ENCODE measurements at regions not wholly inside any gene's neighbourhood (a gene's known extent, or its start where the extent isn't known, plus 50 kb on each side); places are given as distances from the start of the nearest gene placed in this dataset.
A peak's percentile ranks its signal among the peaks of the same experiment; 100 is the strongest.

- ChIA-PET CTCF (no interaction called here), POLR2A (no interaction called here)
- H3K4me2 ChIP-seq: no peak overlapping the region
- no peak overlapping the region for H3K27ac ChIP-seq
- no peak for FAIRE-seq
- DNase-seq (ENCODE audit: low read depth in 1 of 2, low spot score in 1 of 2): no peak
- H3K4me3 ChIP-seq: no peak overlapping the region
- no peak for ATAC-seq
- H3K4me1 ChIP-seq: no peaks in the 10 kb centered on the region
- no peaks in the 10 kb centered on the region for H3K9me3 ChIP-seq
- 22% methylated on average over 5 of the region's 5 CpGs for WGBS (ENCODE audit: missing lambda C conversion rate)
- no peak for TF ChIP-seq ELK1 (IDR thresholded peaks at IDR 0.05; ENCODE audit: low read depth, low read length)
- no peak for TF ChIP-seq HDAC2 (IDR thresholded peaks at IDR 0.05)
- no peak for TF ChIP-seq RARB (CRISPR knock-in tag; IDR thresholded peaks at IDR 0.05)
- TF ChIP-seq FOXS1 (CRISPR knock-in tag; IDR thresholded peaks at IDR 0.05): no peak
- TF ChIP-seq ESRRA (IDR thresholded peaks at IDR 0.05; ENCODE audit: borderline replicate concordance, low read length): no peak
- TF ChIP-seq RCOR1 (IDR thresholded peaks at IDR 0.05; ENCODE audit: low read depth, low read length): no peak
- no peak for TF ChIP-seq HOXB13 (CRISPR knock-in tag; IDR thresholded peaks at IDR 0.05; ENCODE audit: low read depth)
- no peak for TF ChIP-seq KDM1A (IDR thresholded peaks at IDR 0.05; ENCODE audit: low read depth)
- no peak for TF ChIP-seq BHLHE40 (IDR thresholded peaks at IDR 0.05; ENCODE audit: low read depth, low read length)
- TF ChIP-seq RFX5 (IDR thresholded peaks at IDR 0.05): no peak
- no peak for TF ChIP-seq CHD4 (IDR thresholded peaks at IDR 0.05; ENCODE audit: borderline replicate concordance)
- no peak for TF ChIP-seq HOXA7 (CRISPR knock-in tag; IDR thresholded peaks at IDR 0.05)
- TF ChIP-seq GATA3 (IDR thresholded peaks at IDR 0.05; ENCODE audit: borderline replicate concordance): no peak
- no peak for TF ChIP-seq ZFP36 (IDR thresholded peaks at IDR 0.05; ENCODE audit: borderline replicate concordance, partially characterized antibody)
- TF ChIP-seq CTCF (IDR thresholded peaks at IDR 0.05): no peak
Measured at GRCh38 chr16:52920331-52920730, 132.4 kb downstream of the CHD9NB start.

GRCh38 chr16:52914428-52914827 is 138.3 kb downstream of the CHD9NB start:
- no peak overlapping the region for H3K27ac ChIP-seq

GRCh38 chr16:52912565-52913173 is 140.0 kb downstream of the CHD9NB start:
- H3K27ac ChIP-seq: no peak overlapping the region
- H3K4me1 ChIP-seq: no peaks in the 10 kb centered on the region
- WGBS (ENCODE audit: missing lambda C conversion rate): under 1% methylated on average over 7 of the region's 7 CpGs
- DNase-seq (ENCODE audit: low read depth in 1 of 2, low spot score in 1 of 2) (peak; percentile 55 to 72), FAIRE-seq (no peak), ATAC-seq (peak; percentile 93 to 96)
- TF ChIP-seq EHMT2 (IDR thresholded peaks at IDR 0.05; ENCODE audit: low read depth): no peak
- TF ChIP-seq RAD21 (conservative IDR thresholded peaks at IDR 0.05 in 1 of 2, IDR thresholded peaks at IDR 0.05 in 1 of 2): peak; percentile 79 to 82
- TF ChIP-seq FOSL2 (IDR thresholded peaks at IDR 0.05): no peak
- TF ChIP-seq FOSL2 (CRISPR knock-in tag; IDR thresholded peaks at IDR 0.05): no peak
- no peak for TF ChIP-seq JUNB (IDR thresholded peaks at IDR 0.05)
- no peak for TF ChIP-seq FOXS1 (CRISPR knock-in tag; IDR thresholded peaks at IDR 0.05)
- no peak for TF ChIP-seq EHF (CRISPR knock-in tag; IDR thresholded peaks at IDR 0.05)
- no peak for TF ChIP-seq HMGXB4 (CRISPR knock-in tag; IDR thresholded peaks at IDR 0.05; ENCODE audit: borderline replicate concordance)
- no peak for TF ChIP-seq KDM5A (IDR thresholded peaks at IDR 0.05)
- TF ChIP-seq CTCF (IDR thresholded peaks at IDR 0.05): peak; percentile 77
- TF ChIP-seq RARB (CRISPR knock-in tag; IDR thresholded peaks at IDR 0.05): no peak
- no peak for TF ChIP-seq HES2 (IDR thresholded peaks at IDR 0.05)
- peak; percentile 85 for TF ChIP-seq SMC3 (IDR thresholded peaks at IDR 0.05)
- no peak overlapping the region for H3K4me2 ChIP-seq
- no peak overlapping the region for H3K4me3 ChIP-seq
- H3K9me3 ChIP-seq: no peaks in the 10 kb centered on the region
- POLR2A ChIA-PET: no interaction called here
- CTCF ChIA-PET: interaction anchor here (0.6 to 5.3 kb wide), 37 partner anchors 8 to 854 kb away, joined by 3 to 65 read pairs (median 4); no protein-coding TSS in a partner anchor

More at GRCh38 chr16:52914428-52914827, 138.3 kb downstream of the CHD9NB start:
- Histone ChIP-seq H3K4me2 (no peak overlapping the region), H3K4me3 (no peak overlapping the region), H3K4me1 (no peaks in the 10 kb centered on the region), H3K9me3 (no peaks in the 10 kb centered on the region)
- DNase-seq (ENCODE audit: low read depth in 1 of 2, low spot score in 1 of 2) (no peak), FAIRE-seq (no peak), ATAC-seq (no peak; a peak in 1 of 6 replicates)
- ChIA-PET POLR2A (no interaction called here), CTCF (interaction anchor here (0.5 to 5.3 kb wide), 7 partner anchors 12 to 845 kb away, joined by 3 to 65 read pairs (median 6); no protein-coding TSS in a partner anchor)
- WGBS (ENCODE audit: missing lambda C conversion rate): 0% methylated on average over 2 of the region's 2 CpGs
- TF ChIP-seq BHLHE40 (IDR thresholded peaks at IDR 0.05; ENCODE audit: low read depth, low read length) (no peak), ZFP36 (IDR thresholded peaks at IDR 0.05; ENCODE audit: borderline replicate concordance, partially characterized antibody) (no peak), KDM1A (IDR thresholded peaks at IDR 0.05; ENCODE audit: low read depth) (no peak), EHF (CRISPR knock-in tag; IDR thresholded peaks at IDR 0.05) (no peak), TFCP2L1 (CRISPR knock-in tag; IDR thresholded peaks at IDR 0.05) (no peak), FOSL2 (IDR thresholded peaks at IDR 0.05) (no peak), FOSL2 (CRISPR knock-in tag; IDR thresholded peaks at IDR 0.05) (no peak), ESRRA (IDR thresholded peaks at IDR 0.05; ENCODE audit: borderline replicate concordance, low read length) (no peak), RAD21 (conservative IDR thresholded peaks at IDR 0.05 in 1 of 2, IDR thresholded peaks at IDR 0.05 in 1 of 2) (no peak), RARB (CRISPR knock-in tag; IDR thresholded peaks at IDR 0.05) (no peak)

Data from A549 (cell line).